ENCODE measurements at regions not wholly inside any gene's neighbourhood (a gene's known extent, or its start where the extent isn't known, plus 50 kb on each side); places are given as distances from the start of the nearest gene placed in this dataset.
"Not testable (repeated sequence)": the region's sequence is repeated elsewhere in the genome, so short reads cannot be mapped to it uniquely, and the experiment has no call there.

GRCh38 chr7:25700141-25700540 lies 451.9 kb upstream of the NFE2L3 start:
- TF ChIP-seq CTCF (IDR thresholded peaks at IDR 0.05; ENCODE audit: low read depth, low read length); EZH2phosphoT487 (IDR thresholded peaks at IDR 0.05; ENCODE audit: low read depth): not testable (repeated sequence)

Measured in OCI-LY3 (cell line).